Fibroblast of skin of scalp (primary cell): ENCODE measurements at regions not wholly inside any gene's neighbourhood (a gene's known extent, or its start where the extent isn't known, plus 50 kb on each side); places are given as distances from the start of the nearest gene placed in this dataset.
"Not testable (repeated sequence)": the region's sequence is repeated elsewhere in the genome, so short reads cannot be mapped to it uniquely, and the experiment has no call there.

ENCODE experiments used
- DNase-seq: peaks from one replicate; pipeline ENCODE4 v3.0.0-alpha.2; 2013

GRCh38 chr22:49676230-49676629 lies 151.4 kb downstream of the BRD1 start:
- no peak for DNase-seq

- DNase-seq: no peak
Measured at GRCh38 chr22:49674479-49675050, 153.1 kb downstream of the BRD1 start.

- DNase-seq: no peak
Measured at GRCh38 chr22:49673048-49673447, 154.6 kb downstream of the BRD1 start.

GRCh38 chr22:49672014-49672516 lies 155.6 kb downstream of the BRD1 start:
- DNase-seq: no peak

- DNase-seq: no peak
Measured at GRCh38 chr22:49671331-49672013, 156.2 kb downstream of the BRD1 start.

- no peak for DNase-seq
Measured at GRCh38 chr22:49670456-49671330, 157.0 kb downstream of the BRD1 start.

- not testable (repeated sequence) for DNase-seq
Measured at GRCh38 chr22:49669969-49670455, 157.7 kb downstream of the BRD1 start.

- not testable (repeated sequence) for DNase-seq
Measured at GRCh38 chr22:49669427-49669968, 158.2 kb downstream of the BRD1 start.

- no peak for DNase-seq
Measured at GRCh38 chr22:49668402-49668801, 159.3 kb downstream of the BRD1 start.

GRCh38 chr22:49667236-49667635 lies 160.4 kb downstream of the BRD1 start:
- DNase-seq: no peak

- DNase-seq: no peak
Measured at GRCh38 chr22:49666146-49666809, 161.4 kb downstream of the BRD1 start.

GRCh38 chr22:49664891-49665290 lies 162.8 kb downstream of the BRD1 start:
- DNase-seq: no peak

GRCh38 chr22:49664371-49664881 lies 163.2 kb downstream of the BRD1 start:
- DNase-seq: no peak

GRCh38 chr22:49663823-49664222 lies 163.8 kb downstream of the BRD1 start:
- DNase-seq: no peak

- no peak for DNase-seq
Measured at GRCh38 chr22:49663311-49663711, 164.4 kb downstream of the BRD1 start.

GRCh38 chr22:49662681-49663080 lies 165.0 kb downstream of the BRD1 start:
- no peak for DNase-seq

GRCh38 chr22:49660794-49661781 lies 166.6 kb downstream of the BRD1 start:
- DNase-seq: no peak

- no peak for DNase-seq
Measured at GRCh38 chr22:49660321-49660720, 167.4 kb downstream of the BRD1 start.

GRCh38 chr22:49659924-49660315 lies 167.8 kb downstream of the BRD1 start:
- DNase-seq: no peak

GRCh38 chr22:49659281-49659923 lies 168.3 kb downstream of the BRD1 start:
- no peak for DNase-seq
